Left lung (tissue), 4 donors: ENCODE measurements at regions not wholly inside any gene's neighbourhood (a gene's known extent, or its start where the extent isn't known, plus 50 kb on each side); places are given as distances from the start of the nearest gene placed in this dataset.

Experiments
- ATAC-seq: fragments of 200-7000 bp; cut with Tn5 transposase; one replicate; pipeline ENCODE4 v1.9.1; 2020; ENCODE audit warnings: moderate library complexity
- DNase-seq, 4 donors: peaks; one replicate each; pipeline ENCODE4 v3.0.0-alpha.2; 2013 to 2020
- H3K27ac ChIP-seq, 2 donors: fragments of 200-600 bp; sonication (generic) in 1 of 2; one replicate each; pipeline versions ENCODE4 v1.5.0 to v1.8.0; 2020 to 2021
- H3K27me3 ChIP-seq, 2 donors: fragments of 200-600 bp; sonication (generic) in 1 of 2; one replicate each; pipeline versions ENCODE4 v1.5.0 to v1.8.0; 2020 to 2021
- H3K36me3 ChIP-seq, 2 donors: fragments of 200-600 bp; sonication (generic) in 1 of 2; one replicate each; pipeline versions ENCODE4 v1.5.0 to v1.8.0; 2020 to 2021
- H3K4me1 ChIP-seq, 2 donors: fragments of 200-600 bp; one replicate each; pipeline ENCODE4 v1.8.0; 2021
- H3K4me3 ChIP-seq, 2 donors: fragments of 200-600 bp; sonication (generic) in 1 of 2; one replicate each; pipeline versions ENCODE4 v1.5.0 to v1.8.0; 2020 to 2021; ENCODE audit warnings: mild to moderate bottlenecking in 1 of 2
- H3K9me3 ChIP-seq, 2 donors: fragments of 200-600 bp; sonication (generic) in 1 of 2; one replicate each; pipeline versions ENCODE4 v1.5.0 to v1.8.0; 2020 to 2021
- intact Hi-C, 2 donors: fragments of 100-400 bp; cut with DNase I; formaldehyde crosslinking; loops; one replicate each; pipeline versions ENCODE4 v1.11.2 to v1.14.2; 2022
- TF ChIP-seq, protein P1 (sequence below), 2 donors: fragments of 200-600 bp; sonication (generic) in 1 of 2; IDR thresholded peaks; one replicate each; pipeline versions ENCODE4 v1.5.0 to v1.8.0; 2021; ENCODE audit warnings: antibody characterized with exemption in 2 of 2
- donor health status: DM: no; HTN: yes; CAD: no.
- donor health status: DM: no; HTN: no; CAD: no.

DNA sequence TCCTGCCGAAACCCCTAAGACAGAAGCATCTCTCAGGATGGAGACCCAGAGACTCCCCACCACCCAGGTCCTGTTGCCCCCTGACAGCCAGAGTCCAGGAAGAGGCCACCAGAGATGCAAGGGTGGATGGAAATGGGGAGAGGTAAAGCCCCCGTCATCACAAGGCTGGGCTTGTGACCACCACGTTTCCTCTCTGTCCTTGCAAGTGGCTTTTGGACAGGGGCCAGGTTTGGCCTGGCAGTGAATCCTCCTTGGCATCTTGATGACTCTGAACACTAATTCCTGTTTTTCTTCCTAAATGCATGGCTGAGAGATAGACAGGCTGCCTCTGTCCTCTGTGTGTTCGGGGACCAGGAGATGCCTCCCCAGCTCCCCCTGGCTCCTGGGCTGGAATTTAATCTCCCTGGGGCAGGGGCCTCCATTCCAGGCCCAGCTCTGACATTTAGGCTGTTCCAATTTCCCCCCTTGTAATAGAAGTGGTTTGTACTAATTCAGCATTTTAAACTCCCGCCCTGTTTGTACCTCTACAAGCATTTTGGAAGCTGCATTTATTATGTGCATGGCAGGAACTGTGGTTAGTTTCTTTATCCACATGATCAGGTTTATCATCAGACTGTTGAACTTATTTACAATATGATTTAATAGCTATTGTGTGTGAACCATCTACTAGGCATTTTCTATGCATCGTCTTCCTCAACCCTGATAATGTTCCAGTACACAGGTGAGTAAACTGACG is 116.1 kb upstream of the IRX6 start:
- Histone ChIP-seq H3K27me3 (peaks cover 0 to 5% of the 10 kb centered on the region in 2 donors), H3K4me1 (no peaks in the 10 kb centered on the region), H3K27ac (no peak overlapping the region), H3K9me3 (no peaks in the 10 kb centered on the region), H3K4me3 (no peak overlapping the region), H3K36me3 (no peaks in the 10 kb centered on the region)
- DNase-seq, result no peak
- TF ChIP-seq, protein P1, sequence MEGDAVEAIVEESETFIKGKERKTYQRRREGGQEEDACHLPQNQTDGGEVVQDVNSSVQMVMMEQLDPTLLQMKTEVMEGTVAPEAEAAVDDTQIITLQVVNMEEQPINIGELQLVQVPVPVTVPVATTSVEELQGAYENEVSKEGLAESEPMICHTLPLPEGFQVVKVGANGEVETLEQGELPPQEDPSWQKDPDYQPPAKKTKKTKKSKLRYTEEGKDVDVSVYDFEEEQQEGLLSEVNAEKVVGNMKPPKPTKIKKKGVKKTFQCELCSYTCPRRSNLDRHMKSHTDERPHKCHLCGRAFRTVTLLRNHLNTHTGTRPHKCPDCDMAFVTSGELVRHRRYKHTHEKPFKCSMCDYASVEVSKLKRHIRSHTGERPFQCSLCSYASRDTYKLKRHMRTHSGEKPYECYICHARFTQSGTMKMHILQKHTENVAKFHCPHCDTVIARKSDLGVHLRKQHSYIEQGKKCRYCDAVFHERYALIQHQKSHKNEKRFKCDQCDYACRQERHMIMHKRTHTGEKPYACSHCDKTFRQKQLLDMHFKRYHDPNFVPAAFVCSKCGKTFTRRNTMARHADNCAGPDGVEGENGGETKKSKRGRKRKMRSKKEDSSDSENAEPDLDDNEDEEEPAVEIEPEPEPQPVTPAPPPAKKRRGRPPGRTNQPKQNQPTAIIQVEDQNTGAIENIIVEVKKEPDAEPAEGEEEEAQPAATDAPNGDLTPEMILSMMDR (IDR thresholded peaks at IDR 0.05), result no peak
- intact Hi-C loops, result no loop called here
- no peak for ATAC-seq

DNA sequence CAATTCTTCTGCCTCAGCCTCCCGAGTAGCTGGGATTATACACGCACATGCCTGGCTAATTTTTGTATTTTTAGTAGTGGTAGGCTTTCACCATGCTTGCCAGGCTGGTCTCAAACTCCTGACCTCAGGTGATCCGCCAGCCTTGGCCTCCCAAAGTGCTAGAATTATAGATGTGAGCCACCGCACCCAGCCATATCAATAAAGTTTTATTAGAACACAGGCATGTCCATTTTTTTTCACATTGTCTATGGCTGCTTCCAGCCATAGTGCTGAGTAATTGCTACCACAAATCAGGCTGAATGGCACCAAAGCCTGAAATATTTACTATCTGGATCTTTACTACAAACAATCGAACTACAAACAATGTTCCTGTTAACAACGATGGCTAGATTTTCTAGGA is 114.4 kb upstream of the IRX6 start:
- Histone ChIP-seq H3K4me3 (no peak overlapping the region), H3K36me3 (no peaks in the 10 kb centered on the region), H3K27ac (no peak overlapping the region), H3K27me3 (peaks cover 0 to 5% of the 10 kb centered on the region in 2 donors), H3K4me1 (no peaks in the 10 kb centered on the region), H3K9me3 (no peaks in the 10 kb centered on the region)
- intact Hi-C loops, result no loop called here
- DNase-seq, result no peak
- no peak for ATAC-seq
- TF ChIP-seq, protein P1 (IDR thresholded peaks at IDR 0.05), result no peak

DNA sequence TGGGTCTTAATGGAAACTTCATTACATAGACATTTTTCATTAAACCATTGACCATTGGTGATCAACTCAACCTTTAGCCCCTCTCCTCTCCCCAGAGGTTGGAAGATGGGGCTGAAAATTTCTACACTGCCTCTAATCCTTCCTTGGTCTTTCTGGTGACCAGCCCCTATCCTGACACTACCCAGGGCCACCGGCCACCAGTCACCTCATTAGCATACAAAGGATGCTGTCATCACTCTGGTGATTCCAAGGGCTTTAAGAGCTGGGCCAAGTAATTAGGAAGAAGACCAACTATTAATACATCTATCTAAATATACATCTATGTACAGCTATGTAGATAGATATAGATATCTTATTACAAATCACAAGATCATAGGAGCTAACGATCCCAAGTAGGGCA is 111.2 kb upstream of the IRX6 start:
- TF ChIP-seq, protein P1 (IDR thresholded peaks at IDR 0.05), result no peak

DNA sequence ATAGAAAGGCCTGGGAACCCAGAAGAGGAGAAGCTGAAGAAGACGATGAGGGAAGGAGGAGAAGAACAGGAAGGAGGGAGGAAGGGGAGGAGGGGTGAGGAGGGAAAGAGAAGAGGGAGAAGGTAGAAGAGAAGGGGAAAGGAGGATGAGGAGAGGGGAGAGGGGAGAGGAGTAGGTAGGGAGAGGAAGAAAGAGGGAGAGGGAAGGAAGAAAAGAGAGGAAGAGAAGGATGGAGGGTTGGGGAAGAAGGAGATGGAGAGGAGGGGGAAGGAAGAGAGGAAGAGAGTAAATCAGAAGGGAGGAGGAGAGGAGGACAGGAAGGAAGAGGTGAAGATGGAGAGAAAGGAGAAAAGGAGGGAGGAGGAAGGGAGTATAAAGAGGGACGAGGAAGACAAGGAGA is 109.6 kb upstream of the IRX6 start:
- ATAC-seq (no peak), DNase-seq (no peak)
- H3K4me3 ChIP-seq, result no peak overlapping the region
- no peaks in the 10 kb centered on the region for H3K36me3 ChIP-seq
- no peak overlapping the region for H3K27ac ChIP-seq
- no peaks in the 10 kb centered on the region for H3K27me3 ChIP-seq
- no peaks in the 10 kb centered on the region for H3K9me3 ChIP-seq
- TF ChIP-seq, protein P1 (IDR thresholded peaks at IDR 0.05), result no peak
- intact Hi-C loops, result no loop called here
- H3K4me1 ChIP-seq, result no peaks in the 10 kb centered on the region

More for the DNA sequence above, 111.2 kb upstream of the IRX6 start:
- Histone ChIP-seq H3K9me3 (no peaks in the 10 kb centered on the region), H3K4me1 (no peaks in the 10 kb centered on the region), H3K27me3 (no peaks in the 10 kb centered on the region), H3K4me3 (no peak overlapping the region), H3K36me3 (no peaks in the 10 kb centered on the region), H3K27ac (no peak overlapping the region)
- intact Hi-C loops, result no loop called here
- DNase-seq (no peak), ATAC-seq (no peak)

DNA sequence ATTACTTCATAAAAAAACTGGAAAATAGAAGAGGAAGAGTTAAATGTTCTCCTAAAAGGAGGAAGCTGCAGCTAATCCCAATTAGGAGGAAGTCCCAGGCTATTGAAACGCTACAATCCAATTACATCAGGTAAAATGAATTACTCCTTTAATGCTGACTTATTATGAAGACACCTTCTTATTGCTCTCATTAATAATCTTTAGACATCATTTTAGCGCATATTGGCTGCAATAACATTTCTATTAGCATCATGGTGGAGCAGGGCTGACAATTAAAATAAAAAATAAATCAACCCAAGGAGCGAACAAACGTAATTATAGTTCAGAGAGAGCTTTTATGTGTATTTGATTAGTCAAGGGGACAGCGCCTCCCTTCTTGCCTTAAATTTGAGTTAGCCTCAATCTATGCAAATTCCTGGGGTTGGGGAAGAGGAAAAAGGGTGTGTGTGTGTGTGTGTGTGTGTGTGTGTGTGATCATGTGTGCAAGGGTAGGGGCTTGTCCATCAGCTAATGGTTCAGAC is 109.0 kb upstream of the IRX6 start:
- intact Hi-C loops, result no loop called here
- Histone ChIP-seq H3K4me3 (no peak overlapping the region), H3K9me3 (no peaks in the 10 kb centered on the region), H3K27ac (no peak overlapping the region), H3K4me1 (no peaks in the 10 kb centered on the region), H3K36me3 (no peaks in the 10 kb centered on the region), H3K27me3 (no peaks in the 10 kb centered on the region)
- no peak for DNase-seq
- no peak for ATAC-seq
- TF ChIP-seq, protein P1 (IDR thresholded peaks at IDR 0.05), result no peak
